ENCODE measurements at regions not wholly inside any gene's neighbourhood (a gene's known extent, or its start where the extent isn't known, plus 50 kb on each side); places are given as distances from the start of the nearest gene placed in this dataset.
"Not testable (repeated sequence)": the region's sequence is repeated elsewhere in the genome, so short reads cannot be mapped to it uniquely, and the experiment has no call there.

DNA sequence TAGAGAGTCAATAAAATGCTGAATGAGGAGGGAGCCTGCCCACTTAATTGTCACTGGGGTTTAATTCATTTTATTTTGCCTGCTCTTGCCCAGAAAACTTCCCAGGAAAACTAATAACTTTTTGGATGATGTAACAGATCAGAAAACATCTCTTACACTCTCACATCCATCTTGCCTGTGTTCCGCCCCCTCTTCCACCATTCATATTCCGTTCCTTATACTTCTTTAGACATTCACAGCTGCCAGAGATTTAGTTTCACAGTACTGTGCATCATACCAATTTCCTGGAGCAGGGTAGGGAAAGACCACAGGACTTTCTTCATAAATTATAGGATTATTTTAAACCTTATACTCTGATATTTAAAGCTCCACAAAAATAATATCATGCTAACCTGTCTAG is 776.1 kb upstream of the SOX11 start:
- DNase-seq (ENCODE audit: low spot score): no peak

DNA sequence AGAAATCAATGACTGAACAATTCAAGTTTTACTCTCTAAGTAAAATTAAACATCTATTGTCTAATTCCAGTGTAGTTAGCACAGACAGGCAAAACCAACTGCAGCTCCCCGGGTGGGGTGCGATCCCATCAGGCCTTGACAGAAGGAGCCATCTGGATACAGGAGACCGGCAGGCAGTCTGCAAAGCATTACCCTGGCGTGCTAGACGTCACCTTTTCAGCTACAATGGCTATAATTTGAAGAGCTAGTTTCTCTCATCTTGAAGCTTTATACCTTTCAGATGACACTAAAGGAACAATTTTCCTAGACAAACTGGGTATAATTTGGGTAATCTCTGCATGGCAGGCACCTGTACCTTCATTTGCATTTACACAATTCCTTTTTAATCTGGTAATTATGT is 761.5 kb upstream of the SOX11 start:
- DNase-seq (ENCODE audit: low spot score): no peak

DNA sequence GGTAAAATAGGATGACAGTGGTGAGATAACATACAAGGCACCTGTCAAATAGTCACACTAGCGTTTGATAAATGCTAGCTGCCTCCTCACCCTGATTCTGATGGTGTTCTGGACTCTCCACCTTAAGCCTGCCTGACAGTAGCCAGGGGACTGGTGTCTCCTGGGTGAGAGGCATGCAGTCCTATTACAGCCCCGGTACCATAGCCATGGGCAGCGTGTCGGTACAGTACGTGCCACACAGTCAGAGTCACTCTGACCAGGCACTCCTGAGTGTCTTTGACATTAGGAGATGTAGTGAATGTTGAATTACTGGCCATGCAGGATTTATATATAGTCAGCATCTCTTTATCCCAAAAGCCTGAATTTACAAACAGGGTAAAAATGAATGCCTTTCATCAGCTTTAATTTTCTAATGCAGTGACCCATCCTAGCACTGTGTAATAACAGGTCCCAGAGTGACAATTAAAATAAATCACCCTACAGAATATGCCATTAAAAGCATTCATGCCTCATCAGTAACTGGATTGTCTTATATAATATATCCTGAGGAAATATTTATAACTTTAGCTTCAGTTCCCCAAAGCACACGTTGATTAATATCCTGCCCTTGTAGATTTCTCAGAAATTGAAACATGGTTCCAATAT is 760.3 kb upstream of the SOX11 start:
- no peak for DNase-seq (ENCODE audit: low spot score)

DNA sequence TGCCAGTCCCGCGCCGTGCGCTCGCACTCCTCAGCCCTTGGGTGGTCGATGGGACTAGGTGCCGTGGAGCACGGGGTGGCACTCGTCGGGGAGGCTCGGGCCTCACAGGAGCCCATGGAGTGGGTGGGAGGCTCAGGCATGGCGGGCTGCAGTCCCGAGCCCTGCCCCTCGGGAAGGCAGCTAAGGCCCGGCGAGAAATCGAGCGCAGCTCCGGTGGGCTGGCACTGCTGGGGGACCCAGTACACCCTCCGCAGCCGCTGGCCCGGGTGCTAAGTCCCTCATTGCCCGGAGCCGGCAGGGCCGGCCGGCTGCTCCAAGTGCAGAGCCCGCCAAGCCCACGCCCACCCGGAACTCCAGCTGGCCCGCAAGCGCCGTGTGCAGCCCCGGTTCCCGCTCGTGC is 756.9 kb upstream of the SOX11 start:
- DNase-seq (ENCODE audit: low spot score): not testable (repeated sequence)

DNA sequence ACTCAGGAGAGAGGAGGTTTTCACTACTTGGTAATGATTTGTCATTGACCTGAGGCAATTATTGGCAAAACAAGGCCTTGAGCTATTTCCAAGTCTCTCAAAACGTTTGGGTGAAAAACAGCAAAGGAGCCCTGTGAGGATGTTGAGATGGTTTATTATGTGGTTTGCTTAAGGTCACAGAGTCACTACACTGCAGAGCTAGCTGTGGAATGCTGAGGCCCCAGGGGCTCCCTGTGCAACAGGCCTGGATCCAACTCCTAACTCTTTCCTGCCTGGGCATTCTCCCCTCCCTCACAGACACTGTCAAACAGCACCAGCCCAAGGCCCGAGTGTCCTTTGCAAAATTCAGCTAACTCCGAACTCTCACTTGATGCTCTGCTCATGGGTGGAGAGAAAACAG is 754.6 kb upstream of the SOX11 start:
- no peak for DNase-seq (ENCODE audit: low spot score)

DNA sequence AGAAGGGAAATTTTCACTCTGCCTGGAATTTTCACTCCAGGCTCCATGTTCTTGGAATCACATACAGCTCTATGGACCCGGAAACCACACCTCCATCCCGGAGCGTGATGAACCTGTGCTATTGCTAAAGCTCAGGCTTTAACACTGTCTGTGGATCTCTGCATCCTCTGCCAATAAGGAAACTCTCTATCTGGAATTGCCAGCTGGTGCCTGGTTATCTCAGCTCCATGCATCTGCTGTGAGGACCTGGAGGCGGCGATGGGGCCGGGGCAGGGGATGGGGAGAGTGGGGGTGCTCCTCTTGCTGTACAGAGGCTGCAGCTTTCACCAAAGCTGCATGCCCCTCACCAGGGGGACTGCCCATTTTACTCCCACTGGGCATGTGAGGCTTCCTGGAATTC is 754.0 kb upstream of the SOX11 start:
- no peak for DNase-seq (ENCODE audit: low spot score)

DNA sequence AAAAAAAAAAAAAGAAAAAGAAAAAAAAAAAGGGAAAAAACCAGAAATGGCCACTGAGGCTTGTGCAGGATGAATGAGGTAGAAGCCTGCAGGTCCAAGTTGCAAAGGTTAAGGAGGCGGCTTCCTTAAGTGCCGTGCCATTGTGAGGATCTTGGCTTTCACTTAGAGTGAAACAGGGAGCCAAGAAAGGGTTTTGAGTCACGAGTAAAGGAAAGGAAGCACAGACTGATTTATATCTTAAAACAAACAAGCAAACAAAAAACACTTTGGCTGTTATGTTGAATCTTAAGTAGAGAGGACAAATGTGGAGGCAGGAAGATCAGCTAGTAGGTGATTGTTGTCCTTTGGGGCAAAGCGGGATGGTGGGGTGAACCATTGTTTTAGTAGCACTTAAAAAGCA is 749.7 kb upstream of the SOX11 start:
- DNase-seq (ENCODE audit: low spot score): no peak

DNA sequence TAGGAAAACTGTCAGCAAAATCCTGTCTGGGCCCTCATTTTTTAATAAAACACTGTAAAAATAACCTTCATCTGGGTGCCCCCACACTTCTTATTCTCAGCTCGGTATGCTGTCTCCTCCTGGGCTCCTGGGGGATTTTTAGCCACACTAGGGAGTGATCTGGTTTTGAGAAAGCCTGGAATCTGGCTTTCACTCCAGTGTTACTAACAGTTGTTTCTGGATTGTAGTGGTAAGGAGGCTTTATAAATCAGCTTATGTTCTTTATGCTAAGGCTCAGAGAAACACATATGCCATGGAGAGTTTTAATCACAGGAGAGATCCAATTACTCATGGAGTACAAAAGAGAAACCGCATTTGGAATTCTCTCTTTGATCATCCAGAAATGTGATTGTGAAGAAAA is 744.3 kb upstream of the SOX11 start:
- no peak for DNase-seq (ENCODE audit: low spot score)

DNA sequence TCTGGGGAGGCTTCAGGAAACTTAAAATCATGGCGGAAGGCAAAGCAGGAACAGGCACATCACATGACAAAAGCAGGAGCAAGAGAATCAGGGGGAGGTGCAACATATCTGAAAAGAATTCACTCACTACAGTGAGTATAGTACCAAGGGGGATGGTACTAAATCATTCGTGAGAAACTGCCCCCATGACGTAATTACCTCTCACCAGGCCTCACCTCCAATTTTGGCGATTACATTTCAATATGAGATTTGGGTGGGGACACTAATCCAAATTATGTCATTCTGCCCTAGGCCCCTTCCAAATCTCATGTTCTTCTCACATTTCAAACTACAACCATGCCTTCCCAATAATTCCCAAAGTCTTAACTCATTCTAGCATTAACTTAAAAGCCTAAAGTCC is 740.8 kb upstream of the SOX11 start:
- DNase-seq (ENCODE audit: low spot score): no peak

DNA sequence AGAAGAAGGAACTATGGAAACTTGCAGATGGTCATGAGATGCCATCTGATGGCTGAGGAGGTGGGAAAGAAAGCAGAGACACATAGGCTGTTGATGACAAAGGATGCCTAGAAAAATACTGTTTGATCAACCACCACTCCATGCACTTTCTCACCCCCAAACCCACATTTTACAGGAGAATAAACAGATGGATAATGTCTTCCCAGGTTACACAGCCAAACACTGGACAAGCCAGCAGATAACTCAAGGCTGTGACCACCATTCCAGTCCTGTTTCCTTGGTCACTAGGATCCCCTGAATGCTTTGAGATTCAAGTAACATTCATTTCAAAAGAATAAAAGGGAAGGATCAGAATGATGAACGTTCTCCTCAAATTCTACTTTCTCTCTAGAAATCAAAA is 733.0 kb upstream of the SOX11 start:
- no peak for DNase-seq (ENCODE audit: low spot score)

DNA sequence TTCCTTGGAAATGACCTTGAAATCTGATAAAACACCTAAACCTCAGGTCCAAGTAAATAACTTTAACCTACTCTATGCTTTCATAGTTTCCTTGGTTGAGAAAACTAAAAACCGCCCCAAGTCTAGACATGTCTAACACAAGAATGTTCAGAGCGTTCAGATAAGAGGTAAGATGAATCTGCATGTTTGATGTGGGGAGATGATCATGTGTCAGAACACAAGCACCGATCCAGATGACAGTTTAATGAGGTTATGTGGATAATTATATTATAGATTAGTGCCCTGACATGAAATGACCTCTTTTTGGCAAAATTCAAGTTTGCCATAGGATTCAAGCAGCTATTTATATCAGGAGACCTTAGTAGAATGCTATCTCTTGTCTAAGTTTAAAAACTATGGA is 729.8 kb upstream of the SOX11 start:
- DNase-seq (ENCODE audit: low spot score): no peak

DNA sequence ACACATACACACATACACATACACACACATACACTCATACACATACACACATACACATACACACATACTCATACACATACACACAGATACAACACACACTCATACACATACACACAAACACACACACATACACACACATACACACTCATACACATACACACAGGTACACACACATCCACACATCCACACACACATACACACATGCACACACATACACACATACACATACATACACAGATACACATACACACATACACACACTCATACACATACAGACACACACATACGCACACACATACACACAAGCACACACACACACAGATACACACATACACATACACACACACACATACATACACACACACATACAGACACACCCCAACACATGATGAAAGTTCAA is 729.1 kb upstream of the SOX11 start:
- no peak for DNase-seq (ENCODE audit: low spot score)

DNA sequence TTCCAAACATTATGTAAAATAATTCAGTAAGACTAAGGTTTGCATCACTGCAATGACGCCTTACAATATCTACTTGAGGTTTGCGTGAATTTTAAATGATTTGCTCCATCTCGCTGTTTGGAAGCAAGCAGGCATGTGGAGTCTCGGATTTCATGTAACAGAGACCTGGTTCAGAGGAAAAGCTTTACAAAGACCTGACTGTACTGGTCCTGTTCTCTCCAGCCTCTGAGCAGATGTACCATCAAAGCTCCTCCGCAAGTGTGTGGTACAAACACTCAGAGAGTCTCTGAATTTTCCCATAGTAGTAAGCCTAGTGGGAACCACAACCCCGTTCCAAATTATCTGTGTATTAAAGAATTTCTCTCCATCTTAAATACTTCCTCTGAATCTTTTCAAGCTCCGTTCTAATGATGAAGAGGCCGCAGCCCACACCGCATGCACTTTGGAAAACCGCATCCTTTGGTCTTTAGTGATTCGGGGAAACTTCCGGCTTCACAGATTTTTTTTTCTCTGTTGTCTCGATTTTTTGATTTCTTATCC is 728.1 kb upstream of the SOX11 start:
- DNase-seq (ENCODE audit: low spot score): no peak

DNA sequence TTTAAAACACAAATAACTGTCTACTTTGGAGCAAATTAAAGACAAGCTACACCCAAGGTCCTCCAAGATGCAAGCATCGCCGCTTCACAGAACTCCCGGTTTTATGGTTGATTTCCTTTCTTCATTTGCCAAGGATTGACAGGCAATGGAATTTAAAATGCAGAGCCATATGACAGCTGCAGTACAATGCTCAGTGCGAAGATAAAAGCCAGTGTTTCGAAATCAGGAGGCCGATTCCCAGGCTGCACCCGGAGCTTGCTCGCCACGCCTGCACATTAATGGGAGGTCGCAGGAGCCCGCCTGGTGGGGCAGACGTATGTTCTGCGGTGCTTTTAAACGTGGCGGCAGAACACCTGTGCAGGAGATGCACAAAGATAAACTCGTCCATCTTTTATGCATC is 727.6 kb upstream of the SOX11 start:
- DNase-seq (ENCODE audit: low spot score): no peak

DNA sequence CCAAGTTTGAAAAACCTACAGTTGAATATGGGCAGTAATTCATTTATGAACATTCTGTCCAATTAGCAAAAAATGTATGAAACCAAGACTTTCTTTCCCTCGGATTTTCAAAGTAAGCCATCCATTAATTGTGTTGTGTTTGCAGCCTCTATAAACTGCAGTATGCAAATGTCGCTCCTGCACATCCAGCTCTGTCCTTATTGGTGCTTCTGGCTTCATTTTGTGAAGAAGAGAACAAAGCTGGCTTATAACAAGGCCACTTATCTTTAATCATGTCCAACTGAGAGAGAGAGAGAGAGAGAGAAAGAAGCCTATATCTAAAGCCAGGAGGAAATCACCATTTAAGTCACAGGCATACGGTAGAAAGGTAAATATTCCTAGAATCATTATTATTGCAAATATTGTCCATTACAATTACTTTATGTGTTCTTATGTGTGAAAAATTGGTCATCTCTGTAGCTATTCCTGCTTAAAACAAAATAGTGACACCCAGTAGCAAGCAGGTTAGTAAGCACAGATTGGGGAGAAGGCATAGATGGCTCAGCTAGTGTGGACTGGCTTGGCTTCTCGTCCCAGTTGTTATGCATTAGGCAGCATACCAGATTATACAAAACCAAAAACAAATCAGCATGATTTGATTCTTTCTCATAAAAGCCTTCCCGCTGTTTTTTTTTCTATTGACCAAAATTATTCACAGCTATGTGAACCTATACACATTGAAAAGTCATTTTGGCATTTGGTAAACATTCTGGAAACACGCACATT is 726.4 kb upstream of the SOX11 start:
- DNase-seq (ENCODE audit: low spot score): no peak

DNA sequence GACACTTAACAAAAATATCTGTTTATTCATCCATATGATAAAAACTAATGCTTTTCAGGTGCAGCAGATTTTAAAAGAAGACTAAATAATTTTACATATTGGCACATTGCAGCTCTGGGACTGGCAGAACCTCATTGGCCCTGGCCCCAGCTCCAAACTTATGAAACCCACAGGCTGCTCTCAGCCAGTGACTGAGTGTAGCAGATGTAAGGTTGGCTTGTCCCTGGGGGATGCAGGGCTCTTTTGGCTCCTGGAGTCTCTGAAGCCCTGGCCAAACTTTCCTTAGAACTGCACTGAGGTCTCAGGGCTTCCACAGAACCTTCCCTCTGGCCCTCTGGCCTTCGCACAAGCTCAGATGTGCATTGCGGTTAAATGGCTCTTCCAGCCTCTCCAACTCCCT is 725.0 kb upstream of the SOX11 start:
- DNase-seq (ENCODE audit: low spot score): no peak

DNA sequence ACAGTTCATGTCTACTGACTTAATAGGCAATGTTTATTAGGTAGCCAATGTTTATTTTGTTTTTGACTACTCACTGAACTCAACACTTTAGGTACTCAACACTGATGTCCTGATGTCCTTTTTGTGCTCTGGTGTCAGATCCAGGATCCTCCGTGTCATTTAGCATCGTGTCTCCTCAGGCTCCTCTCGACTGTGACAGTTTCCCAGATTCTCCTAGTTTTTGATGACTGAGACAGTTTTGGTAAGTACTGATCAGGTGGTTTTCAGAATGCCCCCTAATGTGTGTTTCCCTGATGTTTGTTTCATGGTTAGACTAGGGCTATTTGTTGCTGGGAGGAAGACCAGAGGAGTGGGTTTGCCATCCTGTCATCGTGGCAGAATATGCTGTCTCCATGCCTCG is 719.7 kb upstream of the SOX11 start:
- DNase-seq (ENCODE audit: low spot score): no peak

DNA sequence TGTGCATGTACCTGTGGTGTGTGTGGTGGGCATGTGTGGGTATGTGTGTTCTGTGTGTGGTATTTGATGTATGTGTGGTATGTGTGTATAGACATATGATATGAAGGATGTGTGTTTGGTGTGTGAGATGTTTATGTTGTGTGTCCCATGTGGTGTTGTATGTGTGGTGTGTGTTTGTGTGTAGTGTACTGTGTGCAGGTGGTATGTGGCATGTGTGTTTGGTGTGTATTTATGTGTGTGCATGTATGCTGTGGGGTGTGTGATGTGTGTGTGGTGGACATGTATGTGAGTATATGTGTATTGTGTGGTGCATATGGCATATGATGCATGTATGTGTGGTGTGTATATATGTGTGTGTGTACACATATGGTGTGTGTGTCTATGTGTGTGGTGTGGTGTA is 718.8 kb upstream of the SOX11 start:
- no peak for DNase-seq (ENCODE audit: low spot score)

DNA sequence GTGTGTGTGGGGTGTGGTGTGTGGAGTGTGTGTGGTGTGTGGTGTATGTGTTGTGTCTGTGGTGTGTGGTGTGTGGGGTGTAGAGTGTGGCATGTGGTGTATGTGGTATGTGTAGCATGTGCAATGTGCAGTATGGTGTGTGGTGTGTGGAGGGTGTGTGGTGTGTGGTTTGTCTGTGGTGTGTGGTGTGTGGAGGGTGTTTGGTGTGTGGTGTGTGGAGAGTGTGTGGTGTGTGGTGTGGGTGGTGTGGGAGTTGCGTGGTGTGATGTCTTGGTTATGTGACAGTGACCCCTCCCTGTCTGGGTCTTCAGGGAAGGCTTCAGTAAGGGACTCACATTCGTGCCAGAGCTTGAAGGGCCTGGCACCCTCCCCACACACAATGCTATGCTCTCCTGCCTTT is 718.2 kb upstream of the SOX11 start:
- peak; percentile 4 for DNase-seq (ENCODE audit: low spot score)

DNA sequence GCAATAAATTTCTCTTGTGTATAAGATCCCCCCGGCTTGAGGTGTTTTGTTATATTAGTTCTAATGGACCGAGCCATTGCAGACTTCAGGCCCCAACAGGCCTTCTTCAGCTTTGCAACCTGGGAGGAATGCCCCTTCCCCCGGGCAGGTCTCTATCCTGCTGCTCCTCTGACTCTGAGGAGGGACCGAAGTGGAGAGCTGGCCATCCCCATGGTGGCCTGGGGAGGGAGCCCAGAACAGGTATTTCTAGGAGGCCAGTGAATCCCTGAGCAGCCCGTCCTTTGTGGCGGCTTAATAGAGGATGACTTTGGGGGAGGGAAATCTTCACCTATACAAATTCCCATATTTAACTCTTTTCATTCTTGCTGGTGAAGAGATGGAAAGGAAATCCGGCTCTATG is 715.8 kb upstream of the SOX11 start:
- DNase-seq (ENCODE audit: low spot score): no peak

DNA sequence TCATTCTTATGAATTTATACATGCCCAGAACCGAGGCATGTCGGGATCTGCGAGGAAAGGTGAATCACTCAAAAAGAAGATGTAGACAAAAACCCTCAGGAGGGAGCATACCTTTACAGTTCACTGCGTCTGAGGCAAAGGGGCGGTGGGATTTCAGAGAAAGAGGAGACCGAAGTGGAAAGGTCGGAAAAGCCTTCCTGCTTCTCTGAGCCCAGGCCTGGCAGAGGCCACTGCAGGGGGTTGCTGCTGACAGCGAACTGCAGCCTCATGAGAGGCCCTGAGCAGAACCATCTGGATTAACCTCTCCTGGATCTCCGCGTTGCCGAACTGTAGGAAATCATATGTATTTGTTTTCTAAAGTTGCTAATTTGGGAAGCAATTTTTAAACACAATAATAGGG is 713.1 kb upstream of the SOX11 start:
- no peak for DNase-seq (ENCODE audit: low spot score)

DNA sequence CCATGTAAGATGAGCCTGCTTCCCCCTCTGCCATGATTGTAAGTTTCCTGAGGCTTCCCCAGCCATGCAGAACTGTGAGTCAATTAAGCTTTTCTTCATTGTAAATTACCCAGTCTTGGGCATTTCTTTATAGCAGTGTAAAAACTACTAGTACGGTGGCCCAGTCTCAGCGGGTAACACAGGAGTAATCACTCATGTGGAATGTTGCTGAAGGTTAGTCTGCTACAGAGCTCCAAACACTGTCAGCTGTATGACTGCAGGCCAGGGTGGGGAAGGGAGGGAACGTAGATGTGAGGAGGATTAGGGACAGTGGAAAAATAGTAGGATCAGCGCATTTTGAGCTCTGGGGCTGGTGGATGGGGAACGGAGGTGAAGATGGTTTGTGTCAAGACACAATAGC is 711.2 kb upstream of the SOX11 start:
- DNase-seq (ENCODE audit: low spot score): no peak

DNA sequence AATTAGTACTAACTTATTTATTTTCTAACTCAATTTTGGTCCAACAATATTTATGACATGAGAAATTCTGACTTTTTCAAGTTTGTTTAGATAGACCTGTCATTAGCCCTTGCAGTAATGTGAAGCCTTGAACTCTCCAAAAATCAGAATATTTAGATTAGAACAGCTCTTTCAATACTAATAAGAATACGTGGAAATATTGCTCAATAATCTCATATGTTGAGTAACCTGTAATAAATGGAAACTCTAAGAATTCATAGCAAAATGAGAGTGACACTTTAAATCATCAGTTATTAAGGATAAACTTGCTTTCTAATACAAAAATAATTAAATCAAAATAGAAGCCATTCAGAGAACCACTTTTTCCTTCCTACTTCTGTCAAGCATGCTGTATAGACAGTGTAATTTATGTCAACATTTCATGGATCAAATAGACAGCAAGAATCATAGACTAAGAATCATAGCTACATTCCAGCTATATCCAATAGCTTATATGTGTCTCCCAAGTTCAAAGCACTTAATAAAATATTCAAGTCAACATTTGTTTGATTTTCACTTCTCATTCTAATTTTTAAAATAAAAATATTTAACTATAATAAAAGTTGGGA is 710.3 kb upstream of the SOX11 start:
- DNase-seq (ENCODE audit: low spot score): no peak

All from NAMALWA (cell line).